ENCODE measurements at regions not wholly inside any gene's neighbourhood (a gene's known extent, or its start where the extent isn't known, plus 50 kb on each side); places are given as distances from the start of the nearest gene placed in this dataset.
"Not testable (repeated sequence)": the region's sequence is repeated elsewhere in the genome, so short reads cannot be mapped to it uniquely, and the experiment has no call there.

- TF ChIP-seq, protein P1, sequence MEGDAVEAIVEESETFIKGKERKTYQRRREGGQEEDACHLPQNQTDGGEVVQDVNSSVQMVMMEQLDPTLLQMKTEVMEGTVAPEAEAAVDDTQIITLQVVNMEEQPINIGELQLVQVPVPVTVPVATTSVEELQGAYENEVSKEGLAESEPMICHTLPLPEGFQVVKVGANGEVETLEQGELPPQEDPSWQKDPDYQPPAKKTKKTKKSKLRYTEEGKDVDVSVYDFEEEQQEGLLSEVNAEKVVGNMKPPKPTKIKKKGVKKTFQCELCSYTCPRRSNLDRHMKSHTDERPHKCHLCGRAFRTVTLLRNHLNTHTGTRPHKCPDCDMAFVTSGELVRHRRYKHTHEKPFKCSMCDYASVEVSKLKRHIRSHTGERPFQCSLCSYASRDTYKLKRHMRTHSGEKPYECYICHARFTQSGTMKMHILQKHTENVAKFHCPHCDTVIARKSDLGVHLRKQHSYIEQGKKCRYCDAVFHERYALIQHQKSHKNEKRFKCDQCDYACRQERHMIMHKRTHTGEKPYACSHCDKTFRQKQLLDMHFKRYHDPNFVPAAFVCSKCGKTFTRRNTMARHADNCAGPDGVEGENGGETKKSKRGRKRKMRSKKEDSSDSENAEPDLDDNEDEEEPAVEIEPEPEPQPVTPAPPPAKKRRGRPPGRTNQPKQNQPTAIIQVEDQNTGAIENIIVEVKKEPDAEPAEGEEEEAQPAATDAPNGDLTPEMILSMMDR (IDR thresholded peaks at IDR 0.05; ENCODE audit: control insufficient read depth, insufficient read depth, low read depth, low read length, missing control alignments): no peak
- no peak overlapping the region for H3K4me3 ChIP-seq (ENCODE audit: control insufficient read depth, low read depth, low read length)
- no peak for DNase-seq (ENCODE audit: low read depth)
Measured at GRCh38 chr5:121086671-121087070, 622.6 kb downstream of the PRR16 start.

- DNase-seq (ENCODE audit: low read depth): no peak
- no peak overlapping the region for H3K4me3 ChIP-seq (ENCODE audit: control insufficient read depth, low read depth, low read length)
- TF ChIP-seq, protein P1 (IDR thresholded peaks at IDR 0.05; ENCODE audit: control insufficient read depth, insufficient read depth, low read depth, low read length, missing control alignments): no peak
Measured at GRCh38 chr5:121087560-121087959, 623.5 kb downstream of the PRR16 start.

GRCh38 chr5:121088341-121088740 lies 624.2 kb downstream of the PRR16 start:
- H3K4me3 ChIP-seq (ENCODE audit: control insufficient read depth, low read depth, low read length): no peak overlapping the region
- TF ChIP-seq, protein P1 (IDR thresholded peaks at IDR 0.05; ENCODE audit: control insufficient read depth, insufficient read depth, low read depth, low read length, missing control alignments): no peak
- no peak for DNase-seq (ENCODE audit: low read depth)

GRCh38 chr5:121090822-121091221 lies 626.7 kb downstream of the PRR16 start:
- TF ChIP-seq, protein P1 (IDR thresholded peaks at IDR 0.05; ENCODE audit: control insufficient read depth, insufficient read depth, low read depth, low read length, missing control alignments): no peak
- DNase-seq (ENCODE audit: low read depth): no peak
- H3K4me3 ChIP-seq (ENCODE audit: control insufficient read depth, low read depth, low read length): no peak overlapping the region

DNA sequence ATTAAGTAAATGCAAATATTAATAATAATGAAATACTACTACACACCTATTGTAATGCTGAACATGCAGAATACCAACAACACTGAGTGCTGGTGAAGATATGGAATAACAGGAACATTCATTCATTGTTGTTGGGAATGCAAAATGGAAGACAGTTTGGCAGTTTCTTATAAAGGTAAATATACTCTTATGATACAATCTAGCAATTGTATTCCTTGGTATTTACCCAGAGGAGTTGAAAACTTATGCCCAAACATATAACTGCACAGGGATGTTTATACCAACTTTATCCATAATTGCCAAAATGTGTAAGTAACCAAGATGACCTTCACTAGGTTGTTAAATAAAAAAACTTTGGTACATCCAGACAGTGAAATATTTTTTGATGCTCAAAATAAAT lies 636.8 kb downstream of the PRR16 start:
- DNase-seq (ENCODE audit: low read depth): no peak
- H3K4me3 ChIP-seq (ENCODE audit: control insufficient read depth, low read depth, low read length): no peak overlapping the region
- TF ChIP-seq, protein P1 (IDR thresholded peaks at IDR 0.05; ENCODE audit: control insufficient read depth, insufficient read depth, low read depth, low read length, missing control alignments): no peak

DNA sequence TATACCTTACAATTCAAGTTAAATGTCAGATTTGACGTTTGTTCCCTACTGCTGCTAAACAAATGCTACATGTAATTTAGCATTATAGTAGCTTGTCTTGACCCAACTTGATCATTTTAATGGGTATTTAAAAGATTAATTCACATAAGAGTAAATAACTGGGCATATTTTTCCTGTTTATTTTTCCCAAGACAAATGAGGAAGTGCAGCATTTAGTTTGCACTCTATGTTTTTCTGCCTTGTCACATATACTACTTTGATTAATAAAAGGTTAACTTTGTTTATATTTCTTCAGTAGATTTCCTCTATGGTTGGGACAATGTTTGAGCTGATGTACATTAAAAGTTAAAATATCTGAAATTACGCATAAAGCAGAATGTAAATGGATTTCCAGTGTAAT lies 641.8 kb downstream of the PRR16 start:
- no peak overlapping the region for H3K4me3 ChIP-seq (ENCODE audit: control insufficient read depth, low read depth, low read length)
- no peak for DNase-seq (ENCODE audit: low read depth)
- TF ChIP-seq, protein P1 (IDR thresholded peaks at IDR 0.05; ENCODE audit: control insufficient read depth, insufficient read depth, low read depth, low read length, missing control alignments): no peak

GRCh38 chr5:121106721-121107690 lies 642.9 kb downstream of the PRR16 start:
- H3K4me3 ChIP-seq (ENCODE audit: control insufficient read depth, low read depth, low read length); DNase-seq (ENCODE audit: low read depth): not testable (repeated sequence)

Data from AG09309 (cell line).